ENCODE measurements at regions not wholly inside any gene's neighbourhood (a gene's known extent, or its start where the extent isn't known, plus 50 kb on each side); places are given as distances from the start of the nearest gene placed in this dataset.

DNA sequence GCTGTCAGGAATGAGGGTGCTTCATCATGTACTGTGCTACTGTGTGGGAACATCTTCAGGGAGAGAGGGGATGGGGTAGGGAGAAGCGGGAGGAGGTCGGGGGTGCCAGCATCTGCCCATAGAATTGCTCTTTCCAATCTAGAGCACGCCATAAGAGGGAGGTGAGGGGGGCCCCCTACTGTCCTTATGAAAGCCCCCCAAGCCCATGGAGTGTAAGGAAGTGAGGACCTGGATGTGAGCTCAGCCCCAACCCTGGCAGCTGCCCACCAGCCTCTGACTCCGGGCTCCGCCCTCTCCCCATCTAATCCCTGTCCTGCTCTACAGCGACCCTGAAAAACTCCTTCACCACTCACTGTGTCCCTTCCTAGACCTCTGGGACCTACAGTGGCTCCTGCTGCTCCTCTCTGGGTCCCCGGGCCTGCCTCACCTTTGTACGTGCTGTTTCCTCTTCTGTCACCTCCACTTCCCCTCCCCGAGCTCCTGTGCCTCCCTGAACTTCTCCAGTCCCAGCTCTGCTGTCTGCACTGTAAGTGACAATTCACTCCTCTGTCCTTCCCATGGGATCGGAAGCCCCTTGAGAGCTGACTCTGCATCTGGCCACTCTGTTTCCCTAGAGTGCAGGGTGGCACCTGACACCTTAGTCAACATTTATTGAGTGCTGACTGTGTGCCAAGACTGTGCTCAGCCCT lies 269.4 kb downstream of the PTPRU start:
- ChIA-PET CTCF (no interaction called here), POLR2A (no interaction called here)
- DNase-seq (ENCODE audit: extremely low spot score): no peak
- TF ChIP-seq, protein P1, sequence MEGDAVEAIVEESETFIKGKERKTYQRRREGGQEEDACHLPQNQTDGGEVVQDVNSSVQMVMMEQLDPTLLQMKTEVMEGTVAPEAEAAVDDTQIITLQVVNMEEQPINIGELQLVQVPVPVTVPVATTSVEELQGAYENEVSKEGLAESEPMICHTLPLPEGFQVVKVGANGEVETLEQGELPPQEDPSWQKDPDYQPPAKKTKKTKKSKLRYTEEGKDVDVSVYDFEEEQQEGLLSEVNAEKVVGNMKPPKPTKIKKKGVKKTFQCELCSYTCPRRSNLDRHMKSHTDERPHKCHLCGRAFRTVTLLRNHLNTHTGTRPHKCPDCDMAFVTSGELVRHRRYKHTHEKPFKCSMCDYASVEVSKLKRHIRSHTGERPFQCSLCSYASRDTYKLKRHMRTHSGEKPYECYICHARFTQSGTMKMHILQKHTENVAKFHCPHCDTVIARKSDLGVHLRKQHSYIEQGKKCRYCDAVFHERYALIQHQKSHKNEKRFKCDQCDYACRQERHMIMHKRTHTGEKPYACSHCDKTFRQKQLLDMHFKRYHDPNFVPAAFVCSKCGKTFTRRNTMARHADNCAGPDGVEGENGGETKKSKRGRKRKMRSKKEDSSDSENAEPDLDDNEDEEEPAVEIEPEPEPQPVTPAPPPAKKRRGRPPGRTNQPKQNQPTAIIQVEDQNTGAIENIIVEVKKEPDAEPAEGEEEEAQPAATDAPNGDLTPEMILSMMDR (IDR thresholded peaks at IDR 0.05; ENCODE audit: control extremely low read depth, extremely low read depth, low read depth, missing control alignments): no peak

- no peak for DNase-seq (ENCODE audit: extremely low spot score)
- ChIA-PET CTCF (no interaction called here), POLR2A (no interaction called here)
- TF ChIP-seq, protein P1 (IDR thresholded peaks at IDR 0.05; ENCODE audit: control extremely low read depth, extremely low read depth, low read depth, missing control alignments): no peak
Observed at GRCh38 chr1:29504709-29505410, 268.5 kb downstream of the PTPRU start.

- TF ChIP-seq, protein P1 (IDR thresholded peaks at IDR 0.05; ENCODE audit: control extremely low read depth, extremely low read depth, low read depth, missing control alignments): no peak
- ChIA-PET POLR2A (no interaction called here), CTCF (no interaction called here)
- no peak for DNase-seq (ENCODE audit: extremely low spot score)
Observed at GRCh38 chr1:29504196-29504595, 267.9 kb downstream of the PTPRU start.

GRCh38 chr1:29502911-29503840 lies 266.9 kb downstream of the PTPRU start:
- CTCF ChIA-PET: no interaction called here
- DNase-seq (ENCODE audit: extremely low spot score): no peak
- POLR2A ChIA-PET: no interaction called here
- TF ChIP-seq, protein P1 (IDR thresholded peaks at IDR 0.05; ENCODE audit: control extremely low read depth, extremely low read depth, low read depth, missing control alignments): no peak

DNA sequence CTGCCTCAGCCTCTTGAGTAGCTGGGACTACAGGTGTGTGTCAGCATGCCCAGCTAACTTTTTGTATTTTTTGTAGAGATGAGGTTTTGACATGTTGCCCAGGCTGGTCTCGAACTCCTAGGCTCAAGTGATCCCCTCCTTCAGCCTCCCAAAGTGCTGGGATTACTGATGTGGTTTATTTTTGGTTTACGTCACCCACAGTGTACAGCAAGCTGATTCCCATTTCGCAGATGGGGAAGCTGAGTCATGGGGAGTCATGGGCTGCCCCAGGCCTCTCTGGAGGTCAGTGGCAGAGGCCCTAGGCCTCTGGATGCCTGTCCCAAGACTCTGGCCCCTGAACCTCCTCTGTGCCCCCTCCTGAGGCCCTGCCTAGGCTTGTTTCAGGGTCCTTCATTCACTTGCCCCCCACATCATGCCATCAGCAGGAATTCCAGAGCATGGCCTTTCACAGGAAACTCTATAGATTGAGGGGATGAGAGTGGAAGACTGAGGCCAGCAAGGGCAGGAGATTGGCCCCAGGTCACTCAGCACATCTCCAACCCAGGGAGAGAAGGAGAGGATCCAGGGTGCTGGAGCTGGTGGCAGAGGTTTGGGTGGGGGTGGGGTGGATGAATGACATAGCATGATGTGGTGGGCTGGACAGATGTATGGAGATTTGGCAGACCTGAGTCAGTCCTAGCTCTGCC lies 266.0 kb downstream of the PTPRU start:
- ChIA-PET POLR2A (no interaction called here), CTCF (no interaction called here)
- no peak for DNase-seq (ENCODE audit: extremely low spot score)
- TF ChIP-seq, protein P1 (IDR thresholded peaks at IDR 0.05; ENCODE audit: control extremely low read depth, extremely low read depth, low read depth, missing control alignments): no peak

All from GM10248 (cell line).